Right lobe of liver (tissue), 6 donors: ENCODE measurements at regions not wholly inside any gene's neighbourhood (a gene's known extent, or its start where the extent isn't known, plus 50 kb on each side); places are given as distances from the start of the nearest gene placed in this dataset.

ENCODE experiments used
- ATAC-seq, 4 donors: fragments of 200-7000 bp; cut with Tn5 transposase; one replicate each; pipeline ENCODE4 v1.9.1; 2020; ENCODE audit warnings: mild to moderate bottlenecking in 4 of 4, moderate library complexity in 4 of 4
- DNase-seq, 3 donors: peaks; one replicate each; pipeline ENCODE4 v3.0.0-alpha.2; 2020
- H3K27ac ChIP-seq, 3 donors: fragments of 200-600 bp; one replicate each; pipeline ENCODE4 v1.8.0; 2022
- H3K27me3 ChIP-seq, 2 donors: fragments of 200-600 bp; one replicate each; pipeline ENCODE4 v1.8.0; 2022
- H3K36me3 ChIP-seq, 4 donors: fragments of 200-600 bp; sonication (generic) in 1 of 4; one replicate each; pipeline versions ENCODE4 v1.5.1 to v1.8.0; 2017 to 2022; ENCODE audit warnings: control low read depth in 1 of 4
- H3K4me1 ChIP-seq, 4 donors: fragments of 200-600 bp; sonication (generic) in 1 of 4; one replicate each; pipeline versions ENCODE4 v1.5.1 to v1.8.0; 2017 to 2022; ENCODE audit warnings: control low read depth in 1 of 4
- H3K4me3 ChIP-seq, 3 donors: fragments of 200-600 bp; one replicate each; pipeline ENCODE4 v1.8.0; 2022
- H3K9me3 ChIP-seq, 4 donors: fragments of 200-600 bp; sonication (generic) in 1 of 4; one replicate each; pipeline versions ENCODE4 v1.5.1 to v1.8.0; 2017 to 2022; ENCODE audit warnings: control low read depth in 1 of 4
- CTCF ChIP-seq, 4 donors: fragments of 200-600 bp in 3 of 4; fragments of 450-650 bp in 1 of 4; IDR thresholded peaks; one replicate each; pipeline versions ENCODE4 v1.5.1 to v1.8.0; 2016 to 2022; ENCODE audit warnings: antibody characterized with exemption in 4 of 4, mild to moderate bottlenecking in 2 of 4
- POLR2A ChIP-seq: fragments of 450-650 bp; IDR thresholded peaks from one replicate; pipeline ENCODE4 v1.6.1; 2017; ENCODE audit warnings: antibody characterized with exemption, mild to moderate bottlenecking
- WGBS: methylation state at CpG from one replicate; pipeline ENCODE4 v1.1.6; 2018; ENCODE audit warnings: low coverage, low lambda C conversion rate; ENCODE audit not compliant: insufficient coverage; ENCODE audit errors: missing lambda C conversion rate; 5-methylcytosine and 5-hydroxymethylcytosine counted together
- intact Hi-C, 2 donors: fragments of 100-400 bp; cut with DNase I; formaldehyde crosslinking; loops; one replicate each; pipeline versions ENCODE4 v1.11.2 to v1.14.1; 2022
- donor health status: DM: no; HTN: yes; CAD: no.
- donor health status: DM: no; HTN: no; CAD: no.
- donor health status: DM: no; HTN: no; CAD: no.
- donor health status: DM: no; HTN: yes; CAD: no.
- donor health status: DM: no; HTN: yes; CAD: no.

DNA sequence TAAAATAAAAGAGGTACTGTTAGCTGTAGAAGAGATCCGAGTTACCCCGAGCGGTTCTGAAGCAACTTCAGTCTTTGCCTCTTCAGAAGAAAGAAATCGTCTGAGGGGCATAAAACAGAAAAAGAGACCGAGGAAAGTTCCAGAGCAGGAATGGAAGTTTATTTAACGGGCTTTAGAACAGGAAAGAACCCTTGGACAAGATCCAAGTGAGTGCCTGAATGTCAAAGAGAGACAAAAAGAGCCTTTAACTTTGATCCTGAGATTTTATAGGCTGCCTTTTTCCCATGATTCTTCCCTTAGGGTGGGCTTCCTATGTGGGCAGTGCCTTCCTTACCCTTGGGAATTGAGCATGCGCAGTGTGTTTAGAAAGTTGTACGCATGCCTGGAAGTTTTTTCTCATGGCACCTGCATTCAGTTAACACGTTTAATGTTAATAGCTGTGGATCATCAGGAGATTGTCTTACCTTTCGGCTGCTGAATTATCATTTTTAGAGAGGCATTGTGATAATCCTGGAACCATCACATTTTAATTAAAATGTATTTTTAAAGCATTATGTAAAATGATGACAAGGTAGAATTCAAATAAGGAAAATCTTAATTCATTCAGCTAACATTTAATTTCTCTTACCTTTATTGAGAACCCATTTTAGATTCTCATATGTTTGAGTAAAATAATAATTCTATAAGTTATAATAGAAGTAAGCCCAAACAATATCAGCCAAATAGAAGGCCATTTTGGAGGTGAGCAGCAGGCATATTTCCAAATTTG lies 269.5 kb upstream of the ZSWIM2 start:
- TF ChIP-seq CTCF (IDR thresholded peaks at IDR 0.05): no peak
- no peak for TF ChIP-seq POLR2A
- Histone ChIP-seq H3K27me3 (no peaks in the 10 kb centered on the region), H3K4me3 (no peak overlapping the region), H3K27ac (no peak overlapping the region), H3K36me3 (no peaks in the 10 kb centered on the region), H3K9me3 (no peaks in the 10 kb centered on the region), H3K4me1 (no peaks in the 10 kb centered on the region)
- intact Hi-C loops: no loop called here
- DNase-seq: no peak
- 61% methylated on average over 10 of the region's 10 CpGs for WGBS
- ATAC-seq: no peak

DNA sequence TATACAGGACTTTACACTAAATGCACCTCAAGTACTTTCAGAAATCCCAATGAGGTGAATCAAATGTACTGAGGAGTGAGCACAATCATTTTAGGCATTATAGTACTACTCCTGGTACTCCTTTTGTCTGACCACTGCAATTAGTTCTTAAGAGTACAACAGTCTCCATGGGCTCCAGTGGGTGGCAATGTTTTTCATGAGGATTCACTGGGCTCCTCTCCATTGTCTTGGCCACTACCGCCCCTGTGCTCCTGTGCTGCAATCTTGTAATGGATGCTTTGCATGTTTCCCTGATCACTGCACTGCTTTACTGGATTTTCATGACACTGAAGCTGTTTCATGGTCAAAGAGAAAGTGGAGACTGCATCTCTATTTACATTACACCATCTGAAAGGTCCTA lies 268.5 kb upstream of the ZSWIM2 start:
- Histone ChIP-seq H3K4me1 (no peaks in the 10 kb centered on the region), H3K27me3 (no peaks in the 10 kb centered on the region), H3K4me3 (no peak overlapping the region), H3K9me3 (no peaks in the 10 kb centered on the region), H3K27ac (no peak overlapping the region), H3K36me3 (no peaks in the 10 kb centered on the region)
- TF ChIP-seq CTCF (IDR thresholded peaks at IDR 0.05) (no peak), POLR2A (no peak)
- intact Hi-C loops: no loop called here
- WGBS: 38% methylated on average over 1 of the region's 1 CpG
- ATAC-seq: no peak
- no peak for DNase-seq

GRCh38 chr2:187115627-187116026 lies 266.7 kb upstream of the ZSWIM2 start:
- no peaks in the 10 kb centered on the region for H3K27me3 ChIP-seq
- ATAC-seq (no peak), DNase-seq (no peak)
- H3K4me1 ChIP-seq: no peaks in the 10 kb centered on the region
- 38% methylated on average over 1 of the region's 1 CpG for WGBS
- TF ChIP-seq POLR2A (no peak), CTCF (IDR thresholded peaks at IDR 0.05) (no peak)
- H3K36me3 ChIP-seq: no peaks in the 10 kb centered on the region
- H3K27ac ChIP-seq: no peak overlapping the region
- intact Hi-C loops: no loop called here
- no peaks in the 10 kb centered on the region for H3K9me3 ChIP-seq
- H3K4me3 ChIP-seq: no peak overlapping the region

DNA sequence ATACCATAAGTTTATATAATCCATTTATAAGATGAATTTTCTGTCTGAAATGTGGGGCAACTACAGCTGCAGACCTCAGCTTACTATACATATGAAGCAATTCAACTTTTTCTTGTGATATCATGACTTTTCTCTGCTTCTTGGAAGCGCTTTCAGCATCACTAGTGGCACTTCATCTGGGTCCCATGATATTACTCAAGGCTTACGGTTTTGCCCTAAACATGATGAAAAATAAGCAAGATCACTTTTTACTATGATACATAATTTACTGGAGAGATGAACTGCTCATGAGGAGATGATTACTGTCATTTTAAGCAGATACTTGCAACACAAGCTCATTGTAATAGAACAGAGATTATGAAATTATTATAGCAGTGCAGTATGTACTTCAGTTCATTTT lies 258.0 kb upstream of the ZSWIM2 start:
- no peak for ATAC-seq
- no peaks in the 10 kb centered on the region for H3K9me3 ChIP-seq

More for the DNA sequence above, 258.0 kb upstream of the ZSWIM2 start:
- WGBS: 61% methylated on average over 2 of the region's 2 CpGs
- Histone ChIP-seq H3K36me3 (no peaks in the 10 kb centered on the region), H3K4me1 (no peaks in the 10 kb centered on the region), H3K27ac (no peak overlapping the region), H3K27me3 (no peaks in the 10 kb centered on the region), H3K4me3 (no peak overlapping the region)
- no peak for DNase-seq
- TF ChIP-seq POLR2A (no peak), CTCF (IDR thresholded peaks at IDR 0.05) (no peak)
- intact Hi-C loops: no loop called here
